Neural cell (in vitro differentiated cells): ENCODE measurements at regions not wholly inside any gene's neighbourhood (a gene's known extent, or its start where the extent isn't known, plus 50 kb on each side); places are given as distances from the start of the nearest gene placed in this dataset.

Experiments
- H2AFZ ChIP-seq: fragments of 200-600, 300-800 bp; sonication (generic), shearing (Covaris generic); 2 replicates; pipeline ENCODE4 v1.6.0; 2014; ENCODE audit warnings: low read depth, mild to moderate bottlenecking, antibody characterized with exemption, low read length, moderate library complexity
- H3F3A ChIP-seq: fragments of 200-600 bp; shearing (Covaris generic); 2 replicates; pipeline ENCODE4 v1.6.1; 2016; ENCODE audit warnings: mild to moderate bottlenecking, moderate library complexity, mixed read lengths, antibody characterized with exemption, low read length; ENCODE audit not compliant: insufficient read depth, poor library complexity, severe bottlenecking
- H3K27ac ChIP-seq: fragments of 200-600, 300-800 bp; sonication (generic), shearing (Covaris generic); 2 replicates; pipeline ENCODE4 v1.5.1; 2014; ENCODE audit warnings: mild to moderate bottlenecking, low read length, moderate library complexity
- H3K27me3 ChIP-seq: fragments of 300-800, 200-600 bp; sonication (generic), shearing (Covaris generic); 2 replicates; pipeline ENCODE4 v1.6.0; 2014; ENCODE audit warnings: mild to moderate bottlenecking, low read depth, low read length, moderate library complexity; ENCODE audit not compliant: insufficient read depth
- H3K36me3 ChIP-seq: fragments of 300-800, 200-600 bp; sonication (generic), shearing (Covaris generic); 2 replicates; pipeline ENCODE4 v1.5.1; 2014; ENCODE audit warnings: mild to moderate bottlenecking, antibody characterized with exemption, low read length, moderate library complexity; ENCODE audit not compliant: insufficient read depth
- H3K4me2 ChIP-seq: fragments of 300-800, 200-600 bp; sonication (generic), shearing (Covaris generic); 2 replicates; pipeline ENCODE4 v1.6.0; 2014; ENCODE audit warnings: mild to moderate bottlenecking, low read length
- H3K4me3 ChIP-seq: fragments of 300-800, 200-600 bp; sonication (generic), shearing (Covaris generic); 2 replicates; pipeline ENCODE4 v1.5.1; 2014; ENCODE audit warnings: mild to moderate bottlenecking, low read length, moderate library complexity
- H3K79me2 ChIP-seq: fragments of 200-600 bp; shearing (Covaris generic); replicated peaks from 2 replicates; pipeline ENCODE4 v1.6.0; 2014; ENCODE audit warnings: mild to moderate bottlenecking, low read length, moderate library complexity; ENCODE audit not compliant: insufficient read depth
- H3K9ac ChIP-seq: fragments of 300-800, 200-600 bp; sonication (generic), shearing (Covaris generic); 2 replicates; pipeline ENCODE4 v1.6.1; 2016; ENCODE audit warnings: mild to moderate bottlenecking, low read length, mixed read lengths
- H3K9me2 ChIP-seq: fragments of 200-600 bp; shearing (Covaris generic); 2 replicates; pipeline ENCODE4 v1.6.1; 2016; ENCODE audit warnings: mild to moderate bottlenecking, low read length, mixed read lengths; ENCODE audit not compliant: insufficient read depth
- H3K9me3 ChIP-seq: fragments of 200-600, 300-800 bp; sonication (generic), shearing (Covaris generic); 2 replicates; pipeline ENCODE4 v1.6.1; 2016; ENCODE audit warnings: mild to moderate bottlenecking, mixed run types, low read length, moderate library complexity, mixed read lengths
- H4K20me1 ChIP-seq: fragments of 200-600 bp; shearing (Covaris generic); 2 replicates; pipeline ENCODE4 v1.6.1; 2016; ENCODE audit warnings: mild to moderate bottlenecking, mixed run types; ENCODE audit not compliant: insufficient read depth
- CTCF ChIP-seq: fragments of 450-650 bp; IDR thresholded peaks from 2 replicates; pipeline ENCODE4 v1.5.1; 2014; ENCODE audit warnings: antibody characterized with exemption, mild to moderate bottlenecking, moderate library complexity; ENCODE audit not compliant: poor library complexity, severe bottlenecking
- EP300 ChIP-seq: fragments of 450-650 bp; conservative IDR thresholded peaks from 2 replicates; pipeline ENCODE4 v1.6.1; 2014; ENCODE audit warnings: antibody characterized with exemption, mild to moderate bottlenecking, moderate library complexity; ENCODE audit not compliant: poor library complexity, severe bottlenecking
- EZH2 ChIP-seq: fragments of 200-600, 300-800 bp; shearing (Covaris generic), sonication (generic); IDR thresholded peaks from 2 replicates; pipeline ENCODE4 v1.6.1; 2014; ENCODE audit warnings: antibody characterized with exemption, low read length, borderline replicate concordance, mild to moderate bottlenecking; ENCODE audit not compliant: insufficient read depth, poor library complexity, severe bottlenecking
- MXI1 ChIP-seq: fragments of 450-650 bp; conservative IDR thresholded peaks from 2 replicates; pipeline ENCODE4 v1.6.1; 2014; ENCODE audit warnings: antibody characterized with exemption, mild to moderate bottlenecking; ENCODE audit not compliant: poor library complexity, severe bottlenecking
- POLR2AphosphoS5 ChIP-seq: IDR thresholded peaks from 2 replicates; pipeline ENCODE4 v1.6.1; 2012
- RAD21 ChIP-seq: fragments of 450-650 bp; conservative IDR thresholded peaks from 2 replicates; pipeline ENCODE4 v1.6.1; 2014; ENCODE audit warnings: antibody characterized with exemption, mild to moderate bottlenecking, moderate library complexity
- REST ChIP-seq: IDR thresholded peaks from 2 replicates; pipeline ENCODE4 v1.6.1; 2012; ENCODE audit warnings: borderline replicate concordance
- SMC3 ChIP-seq: fragments of 450-650 bp; conservative IDR thresholded peaks from 2 replicates; pipeline ENCODE4 v1.6.1; 2014; ENCODE audit warnings: antibody characterized with exemption, mild to moderate bottlenecking, moderate library complexity; ENCODE audit not compliant: poor library complexity
- TAF1 ChIP-seq: IDR thresholded peaks from 2 replicates; pipeline ENCODE4 v1.6.1; 2012; ENCODE audit warnings: low read depth

GRCh38 chrX:132270699-132271098 is 51.5 kb upstream of the RAP2C start:
- Histone ChIP-seq H2AFZ (no peak overlapping the region), H4K20me1 (no peaks in the 10 kb centered on the region), H3F3A (no peaks in the 10 kb centered on the region), H3K27ac (no peak overlapping the region), H3K27me3 (no peaks in the 10 kb centered on the region), H3K36me3 (no peaks in the 10 kb centered on the region), H3K4me3 (no peak overlapping the region), H3K4me2 (no peak overlapping the region), H3K79me2 (no peaks in the 10 kb centered on the region), H3K9me3 (no peaks in the 10 kb centered on the region), H3K9me2 (no peaks in the 10 kb centered on the region), H3K9ac (no peak overlapping the region)
- no peak for TF ChIP-seq EP300

- Histone ChIP-seq H2AFZ (no peak overlapping the region), H3K27me3 (no peaks in the 10 kb centered on the region), H3K9me3 (no peaks in the 10 kb centered on the region), H4K20me1 (no peaks in the 10 kb centered on the region), H3K36me3 (no peaks in the 10 kb centered on the region), H3K9ac (no peak overlapping the region), H3K79me2 (no peaks in the 10 kb centered on the region), H3K27ac (no peak overlapping the region), H3K4me3 (no peak overlapping the region), H3K9me2 (no peaks in the 10 kb centered on the region), H3K4me2 (no peak overlapping the region), H3F3A (no peaks in the 10 kb centered on the region)
- TF ChIP-seq CTCF (no peak), EP300 (no peak), EZH2 (no peak), REST (no peak), RAD21 (no peak), SMC3 (no peak), TAF1 (no peak), POLR2AphosphoS5 (no peak), MXI1 (no peak)
Measured at GRCh38 chrX:132270021-132270420, 50.8 kb upstream of the RAP2C start.
